Mammary epithelial cell (primary cell): ENCODE measurements at regions not wholly inside any gene's neighbourhood (a gene's known extent, or its start where the extent isn't known, plus 50 kb on each side); places are given as distances from the start of the nearest gene placed in this dataset.

Source experiments
- CTCF ChIP-seq, 2 donors: IDR thresholded peaks in 1 of 2; conservative IDR thresholded peaks in 1 of 2; 2 replicates each; pipeline ENCODE4 v1.5.1; 2011 to 2012; ENCODE audit warnings: inconsistent platforms in 2 of 2, low read length in 2 of 2, mild to moderate bottlenecking in 2 of 2, control low read depth in 1 of 2, low read depth in 1 of 2; ENCODE audit not compliant: insufficient read depth in 1 of 2; ENCODE audit errors: extremely low read depth in 1 of 2
- EZH2 ChIP-seq: IDR thresholded peaks from 2 replicates; pipeline ENCODE4 v1.6.1; 2012; ENCODE audit warnings: low read length, inconsistent platforms, borderline replicate concordance

DNA sequence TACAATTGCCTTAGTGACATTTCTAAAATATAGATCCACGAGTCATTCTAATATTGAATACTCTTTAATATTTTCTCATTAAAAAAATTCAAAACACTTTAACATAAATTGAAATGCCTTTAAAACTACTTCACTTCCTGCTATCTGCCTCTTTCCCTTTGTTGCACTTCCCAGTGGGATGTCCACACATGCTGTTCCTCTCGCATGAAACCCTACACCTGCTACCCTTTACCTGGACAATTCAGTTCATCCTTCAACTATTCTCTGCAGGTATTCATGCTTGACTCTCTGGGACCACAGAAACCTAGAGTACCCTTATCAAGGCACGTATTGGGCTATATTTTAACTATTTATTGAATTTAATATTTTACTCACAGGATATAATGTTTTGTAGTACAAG lies 373.3 kb upstream of the GALNT5 start:
- TF ChIP-seq CTCF (conservative IDR thresholded peaks at IDR 0.05 in 1 of 2, IDR thresholded peaks at IDR 0.05 in 1 of 2; ENCODE audit: extremely low read depth in 1 of 2, insufficient read depth in 1 of 2, low read depth in 1 of 2, low read length in 2 of 2) (no peak), EZH2 (no peak)
